Body of pancreas (tissue), 4 donors: ENCODE measurements at regions not wholly inside any gene's neighbourhood (a gene's known extent, or its start where the extent isn't known, plus 50 kb on each side); places are given as distances from the start of the nearest gene placed in this dataset.

Experiments used
- ATAC-seq: fragments of 150-250 bp; one replicate; pipeline ENCODE4 v1.9.1; 2016
- DNase-seq, 4 donors: peaks; one replicate each; pipeline ENCODE4 v3.0.0-alpha.2; 2019
- H3K27ac ChIP-seq, 4 donors: fragments of 200-600 bp; sonication (generic); 1 replicate in 3 of 4; 2 replicates in 1 of 4; pipeline versions ENCODE4 v1.5.1 to v1.6.1; 2016 to 2019; ENCODE audit warnings: mild to moderate bottlenecking in 1 of 4, mixed read lengths in 1 of 4, moderate library complexity in 1 of 4
- H3K27me3 ChIP-seq, 2 donors: fragments of 200-600 bp; sonication (generic); one replicate each; pipeline ENCODE4 v1.6.0; 2016; ENCODE audit warnings: mild to moderate bottlenecking in 1 of 2
- H3K36me3 ChIP-seq, 2 donors: fragments of 200-600 bp; sonication (generic); replicated peaks in 1 of 2; 2 replicates each; pipeline ENCODE4 v1.5.1; 2016; ENCODE audit warnings: low read depth in 2 of 2; ENCODE audit not compliant: insufficient read depth in 1 of 2
- H3K4me1 ChIP-seq: fragments of 200-600 bp; sonication (generic); one replicate; pipeline ENCODE4 v1.6.0; 2016
- H3K4me3 ChIP-seq, 2 donors: fragments of 200-600 bp; sonication (generic); 1 replicate in 1 of 2; 2 replicates in 1 of 2; pipeline ENCODE4 v1.5.1; 2016 to 2019
- H3K9me3 ChIP-seq, 3 donors: fragments of 200-600 bp; sonication (generic); 1 replicate in 2 of 3; 2 replicates in 1 of 3; pipeline ENCODE4 v1.5.1; 2016
- CTCF ChIP-seq, 7 experiments: fragments of 450-650 bp in 4 of 7; fragments of 200-600 bp in 3 of 7; sonication (generic) in 3 of 7; IDR thresholded peaks; one replicate each; pipeline ENCODE4 v1.5.1; 2016 to 2019; ENCODE audit warnings: antibody characterized with exemption in 7 of 7
- POLR2A ChIP-seq, 3 donors: fragments of 450-650 bp; IDR thresholded peaks; one replicate each; pipeline ENCODE4 v1.6.1; 2016; ENCODE audit warnings: antibody characterized with exemption in 3 of 3, mild to moderate bottlenecking in 2 of 3
- WGBS, 2 donors: methylation state at CpG; one replicate each; pipeline ENCODE4 v1.1.5; 2017; 5-methylcytosine and 5-hydroxymethylcytosine counted together
- intact Hi-C: fragments of 100-400 bp; cut with DNase I; formaldehyde crosslinking; loops from one replicate; pipeline ENCODE4 v1.15.1; 2023

- H3K4me3 ChIP-seq: no peak overlapping the region
- WGBS, 2 donors: 50 to 51% methylated on average over 3 of the region's 3 CpGs
- peaks cover 0 to 3% of the 10 kb centered on the region in 2 donors for H3K27me3 ChIP-seq
- no peaks in the 10 kb centered on the region for H3K4me1 ChIP-seq
- no peak for TF ChIP-seq CTCF (IDR thresholded peaks at IDR 0.05)
- TF ChIP-seq POLR2A (IDR thresholded peaks at IDR 0.05): no peak
- no peaks in the 10 kb centered on the region for H3K36me3 ChIP-seq
- H3K9me3 ChIP-seq: no peaks in the 10 kb centered on the region
- no peak overlapping the region for H3K27ac ChIP-seq
- no peak for DNase-seq
- intact Hi-C loops: no loop called here
- ATAC-seq: no peak
Measured at GRCh38 chr16:56068816-56069215, 122.5 kb upstream of the GNAO1 start.

GRCh38 chr16:56068314-56068713, 123.0 kb upstream of the GNAO1 start:
- Histone ChIP-seq H3K36me3 (no peaks in the 10 kb centered on the region), H3K27me3 (no peaks in the 10 kb centered on the region), H3K27ac (no peak overlapping the region), H3K4me1 (no peaks in the 10 kb centered on the region), H3K4me3 (no peak overlapping the region), H3K9me3 (no peaks in the 10 kb centered on the region)
- DNase-seq: no peak
- 49 to 73% methylated on average over 2 of the region's 2 CpGs for WGBS, 2 donors
- ATAC-seq: no peak
- intact Hi-C loops: no loop called here
- TF ChIP-seq CTCF (IDR thresholded peaks at IDR 0.05): no peak
- no peak for TF ChIP-seq POLR2A (IDR thresholded peaks at IDR 0.05)

GRCh38 chr16:56067406-56067805, 123.9 kb upstream of the GNAO1 start:
- Histone ChIP-seq H3K27ac (no peak overlapping the region), H3K36me3 (no peaks in the 10 kb centered on the region), H3K4me1 (no peaks in the 10 kb centered on the region), H3K4me3 (no peak overlapping the region), H3K9me3 (no peaks in the 10 kb centered on the region), H3K27me3 (no peaks in the 10 kb centered on the region)
- DNase-seq (no peak), ATAC-seq (no peak)
- intact Hi-C loops: no loop called here
- no peak for TF ChIP-seq CTCF (IDR thresholded peaks at IDR 0.05)

- intact Hi-C loops: no loop called here
- TF ChIP-seq CTCF (IDR thresholded peaks at IDR 0.05) (no peak), POLR2A (IDR thresholded peaks at IDR 0.05) (no peak)
- Histone ChIP-seq H3K4me3 (no peak overlapping the region), H3K4me1 (no peaks in the 10 kb centered on the region), H3K36me3 (no peaks in the 10 kb centered on the region), H3K27me3 (no peaks in the 10 kb centered on the region), H3K27ac (no peak overlapping the region), H3K9me3 (no peaks in the 10 kb centered on the region)
- ATAC-seq (no peak), DNase-seq (no peak)
Measured at GRCh38 chr16:56066617-56067016, 124.7 kb upstream of the GNAO1 start.

- no peak for ATAC-seq
- TF ChIP-seq CTCF (IDR thresholded peaks at IDR 0.05): no peak
- no peak for TF ChIP-seq POLR2A (IDR thresholded peaks at IDR 0.05)
Measured at GRCh38 chr16:56063111-56063510, 128.2 kb upstream of the GNAO1 start.

More at GRCh38 chr16:56063111-56063510, 128.2 kb upstream of the GNAO1 start:
- Histone ChIP-seq H3K9me3 (no peaks in the 10 kb centered on the region), H3K27me3 (no peaks in the 10 kb centered on the region), H3K4me1 (no peaks in the 10 kb centered on the region), H3K36me3 (no peaks in the 10 kb centered on the region), H3K4me3 (no peak overlapping the region), H3K27ac (no peak overlapping the region)
- intact Hi-C loops: no loop called here
- no peak for DNase-seq
